DMS 273 treated with DMSO at 0.1 percent for 48 hours (cell line): ENCODE measurements at regions not wholly inside any gene's neighbourhood (a gene's known extent, or its start where the extent isn't known, plus 50 kb on each side); places are given as distances from the start of the nearest gene placed in this dataset.
A peak's percentile ranks its signal among the peaks of the same experiment; 100 is the strongest.
"Not testable (repeated sequence)": the region's sequence is repeated elsewhere in the genome, so short reads cannot be mapped to it uniquely, and the experiment has no call there.

Source experiments
- DNase-seq: peaks from one replicate; lab custom pipeline; 2025; lab: John Stamatoyannopoulos, UW

DNA sequence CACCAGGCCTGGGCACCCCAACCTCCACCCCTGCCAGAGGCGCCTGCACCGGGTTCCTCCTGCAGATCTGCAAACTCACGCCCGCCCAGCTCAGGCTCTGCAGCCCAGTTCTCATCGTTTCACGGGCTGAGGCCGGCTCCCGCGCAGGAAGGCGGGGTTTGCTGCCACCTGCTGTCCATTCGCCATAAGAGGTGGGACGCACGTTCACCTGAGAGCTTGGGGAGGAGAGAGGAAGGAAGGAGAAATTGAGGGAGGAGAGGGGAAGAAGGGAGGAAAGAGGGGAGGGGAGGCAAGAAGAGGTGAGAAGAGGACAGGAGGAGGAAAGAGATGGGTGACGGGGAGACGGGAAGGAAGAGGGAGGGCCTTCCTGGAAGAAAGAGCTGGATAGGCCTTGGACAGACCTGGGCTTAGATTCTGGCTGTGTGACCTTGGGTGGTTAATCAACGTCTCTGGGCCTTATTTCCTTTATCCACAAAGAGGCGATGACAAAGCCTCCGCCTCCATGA lies 114.5 kb downstream of the ADRA2C start:
- DNase-seq, result peak; percentile 2

DNA sequence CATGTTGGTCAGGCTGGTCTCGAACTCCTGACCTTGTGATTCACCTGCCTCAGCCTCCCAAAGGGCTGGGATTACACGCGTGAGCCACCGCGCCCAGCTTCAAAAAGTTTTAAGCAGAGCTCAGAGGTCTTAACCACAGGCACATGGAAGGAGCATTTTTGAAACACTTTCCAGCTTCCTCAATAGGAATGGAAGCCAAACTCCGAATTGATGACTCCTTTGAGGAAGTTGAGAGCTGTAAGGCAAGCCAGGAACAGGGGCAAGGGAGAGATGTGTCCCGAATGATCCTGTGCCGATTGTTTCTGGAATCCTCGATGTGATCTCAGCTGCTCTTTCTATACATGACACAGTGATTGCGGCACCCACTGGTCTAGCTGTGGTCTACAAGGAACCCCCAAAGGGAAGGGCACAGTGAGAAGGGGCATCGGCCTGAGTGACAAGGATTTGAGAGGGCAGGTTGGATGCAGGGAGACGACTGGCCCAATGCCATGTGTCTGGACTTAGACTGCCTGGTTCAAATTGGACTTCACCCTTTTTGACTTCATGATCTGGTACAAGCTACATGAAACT lies 116.2 kb downstream of the ADRA2C start:
- not testable (repeated sequence) for DNase-seq

DNA sequence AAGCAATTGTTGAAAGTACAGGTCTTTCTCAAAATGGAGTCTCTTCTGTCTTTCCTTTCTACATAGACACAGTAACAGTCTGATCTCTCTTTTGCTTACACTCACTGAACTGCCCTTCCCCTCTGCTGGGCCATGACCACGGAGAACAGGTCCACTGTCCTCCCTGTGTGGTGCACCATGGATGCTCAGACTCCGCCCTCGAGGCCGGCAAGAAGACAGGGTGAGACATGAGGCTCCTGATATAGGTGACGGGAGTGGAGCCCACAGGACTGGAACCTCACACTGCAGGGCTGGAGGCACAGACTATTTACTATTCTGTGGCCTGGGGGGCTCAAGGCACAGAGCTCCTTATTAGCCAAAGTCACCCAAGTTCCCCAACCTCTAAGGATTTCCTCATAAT lies 118.1 kb downstream of the ADRA2C start:
- DNase-seq, result not testable (repeated sequence)

DNA sequence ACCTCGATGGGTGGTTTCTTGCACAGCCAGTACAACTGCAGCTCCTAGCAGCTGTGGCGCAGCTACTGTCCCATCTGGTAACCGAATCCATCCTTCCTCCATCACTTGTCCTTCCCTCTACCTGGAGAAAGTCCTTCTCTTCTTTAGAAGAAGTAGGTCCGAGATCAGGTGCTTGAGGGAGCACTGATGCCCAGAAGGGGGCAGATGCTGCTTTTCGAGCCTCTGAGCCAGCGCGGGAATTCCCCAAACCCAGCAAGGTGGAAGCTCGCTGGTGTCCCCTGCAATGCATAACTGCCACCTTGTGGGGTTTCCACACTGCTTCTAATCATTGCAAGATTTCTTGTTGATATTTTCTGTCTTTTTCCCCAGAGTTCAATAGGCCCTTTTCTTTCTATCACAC lies 127.4 kb downstream of the ADRA2C start:
- DNase-seq, result not testable (repeated sequence)

DNA sequence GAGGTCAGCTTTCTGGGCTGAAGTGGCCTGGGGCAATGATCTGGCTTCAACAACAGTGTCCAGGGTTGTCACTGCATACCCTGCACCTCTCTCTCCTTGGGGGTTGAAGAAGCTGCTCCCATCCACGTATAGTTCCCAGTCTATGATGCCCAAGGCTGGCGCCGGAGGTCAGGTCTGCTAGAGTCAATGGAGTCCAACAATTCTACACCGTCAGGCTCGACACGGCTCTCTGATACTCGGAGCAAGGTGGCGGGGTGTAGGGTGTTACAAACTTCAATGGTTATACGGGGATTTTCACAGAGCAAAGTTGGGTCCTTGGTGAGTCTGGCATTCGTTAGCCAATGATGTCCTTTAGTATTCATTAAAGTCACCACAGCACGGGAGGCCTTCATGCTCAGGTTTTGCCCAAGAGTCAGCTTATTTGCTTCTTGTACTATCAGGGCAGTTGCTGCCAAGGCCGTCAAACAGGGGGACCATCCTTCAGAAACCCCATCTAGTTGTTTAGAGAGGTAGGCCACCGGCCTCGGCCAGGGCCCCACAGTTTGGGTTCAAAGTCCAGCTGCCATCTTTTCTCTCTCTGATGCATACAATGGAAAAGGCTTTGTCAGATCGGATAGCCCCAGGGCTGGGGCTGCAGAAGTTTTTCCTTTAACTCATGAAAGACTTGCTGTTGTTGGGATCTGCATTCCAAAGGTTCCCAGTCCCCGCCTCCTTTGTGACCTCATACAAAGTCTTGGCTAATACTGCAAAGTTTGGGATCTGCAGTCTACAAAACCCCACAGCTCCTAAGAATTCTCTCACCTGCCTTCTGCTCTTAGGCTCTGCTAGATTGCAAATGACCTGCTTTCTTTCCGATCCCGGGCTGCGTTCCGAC lies 128.1 kb downstream of the ADRA2C start:
- DNase-seq, result not testable (repeated sequence)

DNA sequence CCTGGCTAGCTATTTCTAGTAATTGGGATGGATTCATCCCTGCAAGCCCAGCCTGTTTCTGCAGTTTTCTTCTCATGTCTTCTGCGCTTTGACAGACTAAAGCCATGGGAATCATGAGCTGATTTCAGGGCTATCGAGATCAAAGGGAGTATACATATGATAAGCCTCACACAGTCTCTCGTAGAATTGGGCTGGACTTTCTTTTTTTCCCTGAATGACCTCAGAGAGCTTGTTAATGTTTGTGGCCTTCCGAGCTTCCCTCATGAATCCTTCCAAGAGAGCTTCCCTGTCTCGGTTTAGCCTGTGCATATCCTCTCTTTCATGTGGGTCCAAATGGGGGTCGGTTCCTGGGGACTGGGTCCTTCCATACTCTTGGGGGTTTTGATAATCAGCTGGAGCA lies 130.3 kb downstream of the ADRA2C start:
- no peak for DNase-seq

DNA sequence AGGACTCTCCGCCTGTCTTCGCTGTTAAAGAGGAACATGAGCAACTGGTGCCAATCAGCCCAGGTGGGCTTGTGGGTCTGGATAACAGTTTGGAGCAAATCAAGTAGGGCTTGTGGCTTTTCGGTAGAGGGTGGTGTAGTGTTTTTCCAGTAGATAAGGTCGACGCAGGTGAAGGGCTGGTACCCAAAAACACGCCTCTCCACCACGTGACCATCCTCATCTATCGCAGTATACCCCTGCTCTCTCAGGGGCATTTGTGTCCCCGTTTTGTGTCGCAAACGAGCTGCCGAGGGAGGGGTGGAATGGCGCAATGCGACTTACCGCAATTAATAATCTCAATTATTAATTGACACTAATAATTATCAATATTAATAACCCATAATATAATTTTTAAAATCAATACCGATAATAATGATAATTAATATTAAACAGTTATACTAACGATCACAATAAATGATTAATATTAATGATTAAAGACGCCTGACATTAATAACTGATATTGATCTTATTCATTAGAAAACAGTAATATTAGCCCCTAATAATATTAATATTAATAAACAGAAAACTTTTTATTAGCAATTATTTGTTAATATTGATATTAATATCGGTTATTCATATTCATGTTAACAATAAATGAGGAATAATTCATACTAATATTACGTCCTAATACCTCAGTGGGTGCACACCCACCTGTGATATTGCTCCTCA lies 130.8 kb downstream of the ADRA2C start:
- not testable (repeated sequence) for DNase-seq

DNA sequence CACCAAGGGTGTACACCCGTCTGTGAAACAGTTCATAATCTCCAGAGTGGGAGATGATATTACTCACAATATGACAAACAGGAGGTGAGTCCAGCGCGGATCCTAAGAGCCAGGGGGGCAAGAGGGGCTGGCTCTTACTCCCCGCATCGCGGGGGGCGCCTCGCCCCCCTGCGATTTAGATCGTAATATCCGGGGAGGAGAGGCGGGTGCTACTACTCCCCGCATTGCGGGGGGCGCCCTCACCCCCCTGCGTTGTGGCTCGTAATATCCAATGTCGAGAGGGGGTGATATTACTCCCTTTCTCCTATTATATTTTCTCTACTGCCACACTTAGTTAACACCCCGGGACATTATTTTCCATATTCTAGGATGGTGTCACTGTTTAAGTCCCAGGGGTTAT lies 131.9 kb downstream of the ADRA2C start:
- DNase-seq, result no peak

DNA sequence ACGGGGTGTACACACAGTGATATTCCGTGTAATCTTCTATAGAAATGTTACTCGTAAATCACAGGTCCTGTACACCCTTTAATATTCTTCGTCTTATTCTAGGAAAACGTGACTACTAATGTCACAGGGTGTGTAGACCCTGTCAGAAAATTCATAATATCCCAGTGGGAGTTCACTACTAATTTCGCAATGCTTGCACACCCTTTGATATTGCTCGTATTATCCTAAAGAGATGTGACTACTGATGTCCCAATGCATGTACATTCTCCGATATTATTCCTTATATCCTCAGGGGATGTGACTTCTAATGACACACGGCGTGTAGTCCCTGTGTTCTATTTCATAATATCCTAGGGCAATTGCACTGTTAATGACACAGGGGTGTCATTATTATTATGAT lies 132.7 kb downstream of the ADRA2C start:
- not testable (repeated sequence) for DNase-seq

DNA sequence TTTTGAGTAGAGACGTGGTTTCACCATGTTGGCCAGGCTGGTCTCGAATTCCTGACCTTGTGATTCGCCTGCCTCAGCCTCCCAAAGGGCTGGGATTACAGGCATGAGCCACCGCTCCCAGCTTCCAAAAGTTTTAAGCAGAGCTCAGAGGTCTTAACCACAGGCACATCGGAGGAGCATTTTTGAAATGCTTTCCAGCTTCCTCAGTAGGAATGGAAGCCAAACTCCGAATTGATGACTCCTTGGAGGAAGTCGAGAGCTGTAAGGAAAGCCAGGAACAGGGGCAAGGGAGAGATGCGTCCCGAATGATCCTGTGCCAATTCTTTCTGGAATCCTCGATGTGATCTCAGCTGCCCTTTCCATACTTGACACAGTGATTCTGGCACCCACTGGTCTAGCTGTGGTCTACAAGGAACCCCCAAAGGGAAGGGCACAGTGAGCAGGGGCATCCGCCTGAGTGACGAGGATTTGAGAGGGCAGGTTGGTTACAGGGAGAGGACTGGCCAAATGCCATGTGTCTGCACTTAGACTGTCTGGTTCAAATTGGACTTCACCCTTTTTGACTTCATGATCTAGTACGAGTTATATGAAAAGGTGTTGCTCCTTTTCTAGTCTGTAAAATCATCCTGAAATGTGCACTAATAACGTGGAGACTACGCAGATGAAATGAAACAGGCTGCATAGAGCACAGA lies 138.2 kb downstream of the ADRA2C start:
- DNase-seq, result not testable (repeated sequence)

DNA sequence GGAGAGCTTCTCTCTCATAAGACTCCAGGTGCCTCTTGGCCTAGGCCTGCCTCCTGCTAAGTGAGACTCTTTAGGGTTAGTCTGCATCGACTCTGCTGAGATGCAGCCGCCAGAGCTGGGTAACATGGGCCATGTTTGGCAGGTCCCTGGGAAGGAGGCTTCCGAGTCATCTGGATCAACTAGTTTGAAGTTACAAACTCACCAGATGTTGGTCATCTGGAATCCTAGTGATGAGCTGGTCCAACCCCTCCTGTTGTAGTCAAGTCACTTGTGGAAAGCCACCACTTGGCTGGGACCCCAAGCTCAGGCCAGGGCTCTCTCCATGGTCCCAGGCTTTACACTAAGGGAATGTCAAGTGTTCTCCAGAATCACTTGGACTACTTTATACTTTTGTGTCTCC lies 143.4 kb downstream of the ADRA2C start:
- DNase-seq, result not testable (repeated sequence)

DNA sequence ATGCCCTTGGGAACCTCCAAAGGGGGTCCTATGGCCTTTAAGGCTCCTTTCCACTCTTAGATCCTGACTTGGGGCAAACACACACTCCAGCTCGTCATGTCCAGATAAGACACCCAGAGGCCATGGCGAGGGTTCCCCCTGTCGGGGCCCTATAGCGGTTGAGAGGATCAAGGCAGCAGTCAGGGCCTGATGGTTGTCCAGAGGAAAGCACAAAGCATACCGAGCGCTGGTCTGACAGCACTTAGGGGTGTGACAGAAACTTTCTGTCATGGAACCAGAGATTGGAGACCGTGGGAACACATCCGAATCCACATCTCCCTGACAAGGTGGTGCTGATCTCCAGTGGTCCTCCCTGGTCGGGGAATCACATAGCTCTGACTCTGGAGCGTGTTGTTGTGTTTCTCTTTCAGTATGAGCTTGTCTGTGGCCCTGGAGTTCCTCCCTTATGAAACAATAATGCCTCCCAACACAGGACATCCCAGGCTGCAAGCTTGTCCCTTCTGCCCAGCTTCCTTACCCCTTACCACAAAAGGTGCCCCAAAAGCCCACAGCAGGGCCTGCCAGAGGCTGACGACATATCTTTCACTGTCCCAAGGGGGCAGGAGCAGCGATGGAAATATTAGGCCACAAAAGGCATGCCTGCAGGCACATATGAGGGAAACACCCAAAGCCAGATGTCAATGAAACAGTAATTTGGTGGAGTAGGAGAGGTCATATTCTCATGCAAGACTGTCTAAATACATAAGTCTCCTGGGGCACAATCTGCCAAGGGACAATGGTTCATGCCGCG lies 144.2 kb downstream of the ADRA2C start:
- not testable (repeated sequence) for DNase-seq

DNA sequence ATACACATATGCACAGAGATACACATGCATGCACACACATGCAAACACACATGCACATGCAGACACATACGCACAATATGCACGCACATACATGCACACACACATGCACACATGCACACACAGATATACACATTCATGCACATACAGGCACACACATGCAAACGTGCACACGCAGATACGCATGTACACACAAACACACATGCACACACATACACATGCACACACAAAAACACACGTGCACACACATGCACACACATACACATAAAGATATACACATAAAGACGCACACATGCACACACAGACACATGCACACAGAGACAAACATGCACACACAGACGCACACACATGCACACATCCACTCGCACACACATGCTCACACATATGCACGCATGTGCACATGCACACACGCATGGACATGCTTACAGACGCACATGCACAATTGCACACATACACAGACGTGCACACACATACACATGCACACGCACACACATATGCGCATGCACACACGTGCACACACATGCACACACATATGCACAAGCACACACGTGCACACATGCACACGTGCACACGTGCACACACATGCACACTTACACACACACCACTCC lies 145.2 kb downstream of the ADRA2C start:
- no peak for DNase-seq

DNA sequence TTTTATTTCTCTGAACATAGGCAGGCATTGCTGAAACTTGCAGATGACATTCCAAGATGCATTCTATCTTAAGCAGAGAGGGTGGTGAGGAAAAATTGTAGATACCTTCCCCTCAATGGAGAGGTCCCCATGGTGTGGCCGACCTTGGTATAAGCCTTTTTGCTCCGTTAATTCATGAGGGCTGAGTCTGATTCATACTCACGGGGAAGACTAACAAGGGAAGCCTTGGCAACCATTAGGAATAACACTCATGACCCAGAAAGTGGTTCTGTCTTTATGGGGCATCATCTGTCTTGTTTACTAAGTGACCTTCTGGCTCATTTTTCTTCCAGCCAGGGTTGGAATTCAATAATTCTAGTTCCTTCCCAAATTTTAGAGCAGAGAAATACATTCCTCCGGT lies 148.3 kb downstream of the ADRA2C start:
- not testable (repeated sequence) for DNase-seq

DNA sequence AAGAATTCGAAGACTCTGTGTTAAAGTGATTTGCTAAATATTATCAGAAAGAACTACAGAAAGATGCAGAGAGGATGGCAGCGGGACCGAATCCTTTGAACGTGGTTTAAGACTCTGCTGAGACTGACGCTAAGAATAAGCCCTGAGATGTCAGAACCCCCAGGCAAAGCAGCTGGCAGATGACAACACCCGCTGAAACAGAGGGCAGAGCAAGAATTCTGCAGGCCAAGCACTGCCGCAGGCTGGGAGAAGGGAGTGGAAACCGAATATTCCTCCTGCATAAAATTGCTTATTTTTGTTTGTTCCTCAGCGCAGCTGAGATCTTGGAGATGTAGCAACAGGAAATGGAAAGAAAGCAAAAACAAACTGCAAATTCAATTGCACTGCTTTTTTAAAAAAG lies 153.3 kb downstream of the ADRA2C start:
- DNase-seq, result not testable (repeated sequence)

DNA sequence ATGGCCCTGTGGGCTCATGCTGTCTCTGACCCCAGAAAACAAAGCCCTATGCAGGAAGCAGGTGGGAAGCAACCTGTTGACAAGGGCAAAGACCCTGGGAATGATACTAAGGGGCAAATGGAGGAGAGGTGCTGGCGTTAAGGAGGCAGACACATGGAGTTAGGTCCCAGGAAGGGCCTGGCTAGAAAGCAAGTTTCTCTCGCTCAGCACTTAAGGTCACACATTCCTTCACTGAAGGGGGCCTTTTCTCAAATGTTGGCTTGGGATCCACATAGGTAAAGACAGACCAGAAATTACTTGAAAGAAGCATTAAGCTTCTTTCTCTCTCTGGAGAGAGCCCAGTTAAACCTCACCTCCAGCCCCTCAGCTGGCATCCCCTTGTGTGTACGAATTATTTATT lies 155.7 kb downstream of the ADRA2C start:
- DNase-seq, result not testable (repeated sequence)

DNA sequence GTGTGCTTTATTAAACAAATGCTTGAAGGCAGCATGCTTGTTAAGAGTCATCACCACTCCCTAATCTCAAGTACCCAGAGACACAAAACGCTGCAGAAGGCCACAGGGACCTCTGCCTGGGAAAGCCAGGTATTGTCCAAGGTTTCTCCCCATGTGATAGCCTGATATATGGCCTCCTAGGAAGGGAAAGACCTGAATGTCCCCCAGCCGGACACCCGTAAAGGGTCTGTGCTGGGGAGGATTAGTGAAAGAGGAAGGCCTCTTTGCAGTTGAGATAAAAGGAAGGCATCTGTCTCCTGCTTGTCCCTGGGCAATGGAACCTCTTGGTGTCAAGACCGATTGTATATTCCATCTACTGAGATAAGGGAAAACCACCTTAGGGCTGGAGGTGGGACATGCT lies 159.7 kb downstream of the ADRA2C start:
- not testable (repeated sequence) for DNase-seq

DNA sequence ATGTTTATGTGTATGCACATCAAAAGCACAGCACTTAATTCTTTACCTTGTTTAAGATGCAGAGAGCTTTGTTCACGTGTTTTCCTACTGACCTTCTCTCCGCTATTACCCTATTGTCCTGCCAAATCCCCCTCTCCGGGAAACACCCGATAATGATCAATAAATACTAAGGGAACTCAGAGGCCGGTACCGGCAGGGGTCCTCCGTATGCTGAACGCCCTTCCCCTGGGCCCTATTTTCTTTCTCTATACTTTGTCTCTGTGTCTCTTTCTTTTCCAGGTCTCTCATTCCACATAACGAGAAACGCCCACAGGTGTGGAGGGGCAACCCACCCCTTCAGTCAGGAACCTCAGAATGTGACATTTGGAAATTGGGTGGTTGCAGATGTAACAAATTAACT lies 160.1 kb downstream of the ADRA2C start:
- DNase-seq, result not testable (repeated sequence)

DNA sequence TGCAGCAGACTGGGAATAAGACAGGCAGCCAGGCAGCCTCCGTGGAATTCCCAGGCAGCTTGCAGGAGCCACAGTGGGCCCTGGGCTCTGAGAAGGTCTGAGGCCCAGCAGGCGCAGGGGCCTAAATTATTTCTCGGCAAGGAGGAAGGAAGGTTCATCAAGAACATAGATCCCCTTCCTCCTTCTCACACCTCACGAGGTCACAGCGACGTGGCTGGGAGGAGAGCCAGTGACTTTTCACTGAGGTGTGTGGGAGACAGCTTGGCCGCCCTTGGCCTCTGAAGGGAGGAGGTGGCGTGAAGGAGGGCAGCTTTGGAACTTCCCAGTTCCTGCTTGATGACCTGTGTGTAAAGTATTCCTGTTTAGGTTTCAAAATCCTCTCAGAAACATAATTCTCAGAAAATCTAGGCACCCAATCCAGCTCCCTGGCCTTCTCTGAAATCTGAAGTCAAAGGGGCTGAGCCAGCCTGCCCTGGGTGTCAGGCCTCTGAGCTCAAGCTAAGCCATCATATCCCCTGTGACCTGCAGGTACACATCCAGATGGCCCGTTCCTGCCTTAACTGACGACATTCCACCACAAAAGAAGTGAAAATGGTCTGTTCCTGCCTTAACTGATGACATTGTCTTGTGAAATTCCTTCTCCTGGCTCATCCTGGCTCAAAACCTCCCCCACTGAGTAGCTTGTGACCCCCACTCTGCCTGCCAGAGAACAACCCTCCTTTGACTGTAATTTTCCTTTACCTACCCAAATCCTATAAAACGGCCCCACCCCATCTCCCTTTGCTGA lies 161.0 kb downstream of the ADRA2C start:
- not testable (repeated sequence) for DNase-seq

DNA sequence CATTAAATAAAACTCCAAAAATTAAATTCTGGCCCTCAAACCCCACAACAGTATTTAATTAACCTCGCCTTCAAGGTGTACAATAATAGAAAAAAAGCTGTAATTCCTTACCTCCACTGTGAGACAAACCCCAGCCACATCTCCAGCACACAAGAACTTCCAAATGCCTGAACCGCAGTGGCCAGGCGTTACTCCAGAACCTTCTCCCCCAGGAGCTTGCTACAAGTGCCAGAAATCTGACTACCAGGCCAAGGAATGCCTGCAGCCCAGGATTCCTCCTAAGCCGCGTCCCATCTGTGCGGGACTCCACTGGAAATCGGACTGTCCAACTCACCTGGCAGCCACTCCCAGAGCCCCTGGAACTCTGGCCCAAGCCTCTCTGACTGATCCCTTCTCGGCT lies 163.2 kb downstream of the ADRA2C start:
- DNase-seq, result not testable (repeated sequence)
